ENCODE measurements at regions not wholly inside any gene's neighbourhood (a gene's known extent, or its start where the extent isn't known, plus 50 kb on each side); places are given as distances from the start of the nearest gene placed in this dataset.

DNA sequence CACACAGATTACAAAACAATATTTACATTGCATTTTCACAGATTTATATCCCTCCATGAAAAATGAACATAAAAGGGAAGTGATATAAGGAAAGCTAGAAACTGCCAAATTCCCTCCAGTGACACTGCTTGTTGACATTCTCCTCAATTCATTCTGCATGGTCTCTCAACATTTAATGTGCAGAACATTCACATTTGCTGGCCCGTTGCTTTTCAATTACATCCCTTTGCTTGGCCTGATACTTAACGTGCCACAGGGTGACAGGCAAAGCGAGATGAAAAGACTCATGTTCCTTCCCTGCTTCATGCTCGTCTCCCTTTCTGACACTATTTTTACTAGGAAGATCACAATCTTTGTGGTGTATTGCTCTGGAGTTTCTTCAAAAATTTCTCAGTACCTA, 1019.7 kb upstream of the LRRN3 start:
- TF ChIP-seq CTCF (IDR thresholded peaks at IDR 0.05): no peak
- TF ChIP-seq POLR2A (IDR thresholded peaks at IDR 0.05): no peak

Data from uterus (tissue), 2 donors.